Motor neuron (in vitro differentiated cells): ENCODE measurements at regions not wholly inside any gene's neighbourhood (a gene's known extent, or its start where the extent isn't known, plus 50 kb on each side); places are given as distances from the start of the nearest gene placed in this dataset.
A peak's percentile ranks its signal among the peaks of the same experiment; 100 is the strongest.
"Not testable (repeated sequence)": the region's sequence is repeated elsewhere in the genome, so short reads cannot be mapped to it uniquely, and the experiment has no call there.

Experiments used
- ATAC-seq, 8 experiments: fragments of 200-7000 bp; cut with Tn5 transposase; replicated peaks in 6 of 8; 2 replicates each; pipeline ENCODE4 v1.8.0; 2021; ENCODE audit warnings: mild to moderate bottlenecking in 8 of 8, moderate library complexity in 8 of 8
- H3K27ac ChIP-seq, 2 donors: fragments of 250-450 bp; sonication (Bioruptor Pico); 2 replicates each; pipeline ENCODE4 v1.9.0; 2021; ENCODE audit warnings: antibody characterized with exemption in 2 of 2, mild to moderate bottlenecking in 2 of 2, moderate library complexity in 1 of 2
- H3K4me1 ChIP-seq, 2 donors: fragments of 250-450 bp; sonication (Bioruptor Pico); replicated peaks in 1 of 2; 2 replicates each; pipeline ENCODE4 v1.6.1; 2021; ENCODE audit warnings: antibody characterized with exemption in 2 of 2, mild to moderate bottlenecking in 2 of 2, moderate library complexity in 1 of 2
- H3K4me3 ChIP-seq, 5 donors: fragments of 250-450 bp; sonication (Bioruptor Pico); 2 replicates each; pipeline ENCODE4 v1.9.0; 2021; ENCODE audit warnings: antibody characterized with exemption in 5 of 5, mild to moderate bottlenecking in 5 of 5, moderate library complexity in 4 of 5
- WGBS, 10 experiments: fragments of 450-650 bp; shearing (Covaris generic); methylation state at CpG; one replicate each; pipeline ENCODE4 v1.0.0; 2022; 5-methylcytosine and 5-hydroxymethylcytosine counted together
- in situ Hi-C, 9 experiments: fragments of 400-800 bp; cut with MboI; loops; one replicate each; pipeline ENCODE4 v1.15.0; 2021; ENCODE audit warnings: low sequenced_read_pairs in 9 of 9, low pct_unique_long_range_greater_than_20kb in 2 of 9; ENCODE audit not compliant: unreplicated experiment in 9 of 9

GRCh38 chr13:53101883-53102282 lies 73.3 kb downstream of the OLFM4 start:
- in situ Hi-C loops = no loop called here
- no peak for ATAC-seq
- peaks cover 5 to 8% of the 10 kb centered on the region in 2 donors for H3K4me1 ChIP-seq
- no peak overlapping the region for H3K27ac ChIP-seq
- no peak overlapping the region for H3K4me3 ChIP-seq
- WGBS, 10 experiments = 0 to 100% (median 92%) methylated on average over 1 to 2 of the region's 2 CpGs

- no peak overlapping the region for H3K4me3 ChIP-seq
- no peak overlapping the region for H3K27ac ChIP-seq
- H3K4me1 ChIP-seq = peaks cover 5 to 8% of the 10 kb centered on the region in 2 donors
- whole genome bisulfite sequencing, 10 experiments = 0 to 100% (median 90%) methylated on average over 1 to 2 of the region's 2 CpGs; no CpG with 5 or more reads in 3 of the 10 experiments
- no peak for ATAC-seq
- in situ Hi-C loops = no loop called here
These were observed 75.5 kb downstream of the OLFM4 start for GRCh38 chr13:53104136-53104535.

GRCh38 chr13:53105477-53105876 lies 76.9 kb downstream of the OLFM4 start:
- H3K27ac ChIP-seq = no peak overlapping the region
- peaks cover 3 to 8% of the 10 kb centered on the region in 2 donors for H3K4me1 ChIP-seq
- no peak overlapping the region for H3K4me3 ChIP-seq
- no peak for ATAC-seq
- in situ Hi-C loops = no loop called here
- 0 to 100% (median 82%) methylated on average over 1 to 3 of the region's 3 CpGs; no CpG with 5 or more reads in 4 of the 10 experiments for WGBS, 10 experiments

GRCh38 chr13:53105890-53106289 lies 77.3 kb downstream of the OLFM4 start:
- in situ Hi-C loops = no loop called here
- no peak for ATAC-seq
- Histone ChIP-seq H3K27ac (no peak overlapping the region), H3K4me1 (peaks cover 0 to 4% of the 10 kb centered on the region in 2 donors), H3K4me3 (no peak overlapping the region)
- 0 to 100% (median 83%) methylated on average over 1 to 3 of the region's 3 CpGs; no CpG with 5 or more reads in 1 of the 10 experiments for WGBS, 10 experiments

GRCh38 chr13:53110181-53110580 lies 81.6 kb downstream of the OLFM4 start:
- peaks cover 0 to 2% of the 10 kb centered on the region in 2 donors for H3K4me1 ChIP-seq
- no peak overlapping the region for H3K27ac ChIP-seq
- H3K4me3 ChIP-seq = no peak overlapping the region
- WGBS, 10 experiments = 0 to 92% (median 25%) methylated on average over 2 of the region's 2 CpGs; no CpG with 5 or more reads in 5 of the 10 experiments
- no peak for ATAC-seq
- in situ Hi-C loops = no loop called here

- Histone ChIP-seq H3K4me1 (peaks cover 0 to 2% of the 10 kb centered on the region in 2 donors), H3K27ac (no peak overlapping the region), H3K4me3 (no peak overlapping the region)
- 15 to 86% (median 30%) methylated on average over 1 to 4 of the region's 4 CpGs; no CpG with 5 or more reads in 1 of the 10 experiments for WGBS, 10 experiments
- ATAC-seq = no peak
- in situ Hi-C loops = no loop called here
These were observed 82.0 kb downstream of the OLFM4 start for GRCh38 chr13:53110614-53111013.

- Histone ChIP-seq H3K4me3 (no peak overlapping the region), H3K4me1 (peaks cover 0 to 2% of the 10 kb centered on the region in 2 donors), H3K27ac (no peak overlapping the region)
- ATAC-seq = no peak
- WGBS, 10 experiments = 0 to 100% (median 93%) methylated on average over 1 to 2 of the region's 2 CpGs; no CpG with 5 or more reads in 2 of the 10 experiments
- in situ Hi-C loops = no loop called here
These were observed 83.9 kb downstream of the OLFM4 start for GRCh38 chr13:53112522-53112921.

GRCh38 chr13:53117048-53117447 lies 88.4 kb downstream of the OLFM4 start:
- in situ Hi-C loops, ATAC-seq: not testable (repeated sequence)
- 0 to 100% (median 36%) methylated on average over 1 of the region's 1 CpG; no CpG with 5 or more reads in 4 of the 10 experiments for WGBS, 10 experiments

GRCh38 chr13:53121131-53121773 lies 92.6 kb downstream of the OLFM4 start:
- in situ Hi-C loops = no loop called here
- Histone ChIP-seq H3K27ac (no peak overlapping the region), H3K4me1 (no peaks in the 10 kb centered on the region), H3K4me3 (no peak overlapping the region)
- WGBS, 10 experiments = 0 to 78% (median 40%) methylated on average over 1 of the region's 1 CpG; no CpG with 5 or more reads in 3 of the 10 experiments
- ATAC-seq = peak in 1 of 8 experiments; percentile 45

More at GRCh38 chr13:53117048-53117447, 88.4 kb downstream of the OLFM4 start:
- H3K4me1 ChIP-seq, H3K27ac ChIP-seq, H3K4me3 ChIP-seq: not testable (repeated sequence)

GRCh38 chr13:53121919-53122318 lies 93.3 kb downstream of the OLFM4 start:
- no peak for ATAC-seq
- 0 to 90% (median 31%) methylated on average over 1 to 2 of the region's 2 CpGs; no CpG with 5 or more reads in 4 of the 10 experiments for WGBS, 10 experiments
- in situ Hi-C loops = no loop called here
- no peak overlapping the region for H3K4me3 ChIP-seq
- no peak overlapping the region for H3K27ac ChIP-seq
- H3K4me1 ChIP-seq = no peaks in the 10 kb centered on the region

- Histone ChIP-seq H3K4me1 (no peaks in the 10 kb centered on the region), H3K4me3 (no peak overlapping the region), H3K27ac (no peak overlapping the region)
- no peak for ATAC-seq
- in situ Hi-C loops = no loop called here
- 58 to 100% (median 100%) methylated on average over 1 to 3 of the region's 3 CpGs; no CpG with 5 or more reads in 4 of the 10 experiments for WGBS, 10 experiments
These were observed 94.9 kb downstream of the OLFM4 start for GRCh38 chr13:53123536-53123935.

GRCh38 chr13:53124623-53125022 lies 96.0 kb downstream of the OLFM4 start:
- Histone ChIP-seq H3K4me1 (no peaks in the 10 kb centered on the region), H3K27ac (no peak overlapping the region), H3K4me3 (no peak overlapping the region)
- in situ Hi-C loops = no loop called here
- WGBS, 10 experiments = 20 to 100% (median 66%) methylated on average over 1 to 3 of the region's 3 CpGs
- no peak for ATAC-seq

GRCh38 chr13:53126841-53127245 lies 98.2 kb downstream of the OLFM4 start:
- no peak overlapping the region for H3K27ac ChIP-seq
- H3K4me3 ChIP-seq = no peak overlapping the region
- in situ Hi-C loops = no loop called here
- ATAC-seq = no peak
- no peaks in the 10 kb centered on the region for H3K4me1 ChIP-seq
- 0 to 100% (median 79%) methylated on average over 1 of the region's 1 CpG; no CpG with 5 or more reads in 4 of the 10 experiments for WGBS, 10 experiments

GRCh38 chr13:53127373-53127772 lies 98.8 kb downstream of the OLFM4 start:
- in situ Hi-C loops = no loop called here
- 0 to 100% (median 72%) methylated on average over 1 to 2 of the region's 2 CpGs; no CpG with 5 or more reads in 6 of the 10 experiments for WGBS, 10 experiments
- no peak overlapping the region for H3K27ac ChIP-seq
- no peaks in the 10 kb centered on the region for H3K4me1 ChIP-seq
- ATAC-seq = no peak
- no peak overlapping the region for H3K4me3 ChIP-seq
